OCI-LY7 (cell line): ENCODE measurements at regions not wholly inside any gene's neighbourhood (a gene's known extent, or its start where the extent isn't known, plus 50 kb on each side); places are given as distances from the start of the nearest gene placed in this dataset.

Experiments used
- CTCF ChIP-seq: fragments of 200-600 bp; sonication (generic); conservative IDR thresholded peaks from 2 replicates; pipeline ENCODE4 v1.5.1; 2014; ENCODE audit warnings: mild to moderate bottlenecking, antibody characterized with exemption, low read length, moderate library complexity, mixed read lengths
- EZH2phosphoT487 ChIP-seq: fragments of 200-600 bp; sonication (generic); IDR thresholded peaks from 2 replicates; pipeline ENCODE4 v1.6.1; 2018; ENCODE audit warnings: low read depth, borderline replicate concordance, mild to moderate bottlenecking, mixed run types, antibody characterized with exemption, low read length, moderate library complexity, mixed read lengths

- TF ChIP-seq CTCF, result no peak
- no peak for TF ChIP-seq EZH2phosphoT487
Measured at GRCh38 chr3:69445024-69445423, 59.1 kb upstream of the FRMD4B start.
